NCI-H510A treated with DMSO at 0.1 percent for 48 hours (cell line): ENCODE measurements at regions not wholly inside any gene's neighbourhood (a gene's known extent, or its start where the extent isn't known, plus 50 kb on each side); places are given as distances from the start of the nearest gene placed in this dataset.

ENCODE experiments used
- DNase-seq: peaks from one replicate; lab custom pipeline; 2025; lab: John Stamatoyannopoulos, UW

DNA sequence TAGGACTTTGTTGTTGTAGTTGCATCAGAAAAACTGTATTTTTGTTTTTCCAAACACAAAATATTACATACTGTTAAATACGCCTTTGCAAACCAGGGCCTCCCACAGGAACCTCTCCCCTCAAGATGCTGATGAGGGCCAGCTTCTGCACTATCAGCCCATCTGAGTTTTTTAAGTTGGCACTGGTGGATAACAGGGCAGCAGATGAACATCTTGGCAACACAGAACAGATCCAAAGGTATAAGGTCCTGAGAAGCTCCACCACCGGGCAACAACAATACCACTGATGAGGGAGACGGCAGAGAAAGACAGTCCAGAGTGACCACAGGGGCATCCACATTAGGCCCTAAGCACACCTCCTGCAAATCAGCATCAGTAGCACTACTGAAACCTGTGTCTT is 177.7 kb downstream of the DLL1 start:
- no peak for DNase-seq

DNA sequence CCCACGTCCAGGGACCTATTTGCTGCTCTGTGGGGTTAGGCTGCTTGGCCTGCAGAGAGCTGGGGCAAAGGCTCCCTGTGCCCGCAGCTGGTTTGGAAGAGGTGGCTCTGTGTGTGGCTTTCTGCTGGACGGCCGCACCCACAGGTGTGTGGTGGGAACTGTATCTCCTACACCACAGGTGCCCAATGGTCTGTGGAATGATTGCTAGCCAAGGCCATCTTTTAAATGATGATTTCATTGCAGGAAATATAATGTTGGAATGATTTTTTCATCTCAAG is 178.4 kb downstream of the DLL1 start:
- DNase-seq = no peak

DNA sequence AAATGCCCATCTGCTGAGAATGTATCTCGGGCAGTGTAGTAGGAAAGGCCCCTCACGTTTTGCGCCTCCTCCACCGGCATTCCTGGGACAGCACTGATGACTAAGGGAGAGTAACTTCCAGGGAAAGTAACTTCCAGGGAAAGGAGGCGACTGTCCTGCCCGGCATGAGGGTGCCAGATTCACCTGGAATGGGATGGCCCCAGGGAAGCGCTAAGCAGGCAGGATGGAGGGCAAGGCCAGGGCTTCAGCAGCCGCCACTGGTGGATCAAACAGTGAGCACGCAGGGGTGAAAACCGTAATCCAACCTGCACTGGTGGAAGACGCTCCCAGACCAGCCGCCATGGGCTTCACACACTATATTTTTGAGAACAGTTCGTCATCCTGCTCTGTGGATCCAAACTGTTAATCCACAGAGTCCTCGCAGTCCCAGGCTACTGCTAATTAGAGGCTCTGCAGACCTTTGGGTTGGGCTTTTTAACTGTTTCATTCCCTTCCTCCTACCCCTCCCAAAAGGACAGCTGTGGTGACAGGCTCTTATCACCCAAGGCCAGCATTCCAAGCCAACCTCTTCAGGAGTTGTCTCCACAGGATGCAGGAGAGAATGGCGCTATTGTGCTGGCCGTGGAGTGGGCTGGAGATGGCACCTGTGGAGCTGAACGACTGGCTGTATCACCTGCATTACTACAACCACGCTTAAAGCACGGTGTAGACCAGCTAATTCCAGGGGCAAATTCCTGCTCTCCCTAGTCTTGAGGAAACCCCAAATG is 178.9 kb downstream of the DLL1 start:
- DNase-seq = no peak

DNA sequence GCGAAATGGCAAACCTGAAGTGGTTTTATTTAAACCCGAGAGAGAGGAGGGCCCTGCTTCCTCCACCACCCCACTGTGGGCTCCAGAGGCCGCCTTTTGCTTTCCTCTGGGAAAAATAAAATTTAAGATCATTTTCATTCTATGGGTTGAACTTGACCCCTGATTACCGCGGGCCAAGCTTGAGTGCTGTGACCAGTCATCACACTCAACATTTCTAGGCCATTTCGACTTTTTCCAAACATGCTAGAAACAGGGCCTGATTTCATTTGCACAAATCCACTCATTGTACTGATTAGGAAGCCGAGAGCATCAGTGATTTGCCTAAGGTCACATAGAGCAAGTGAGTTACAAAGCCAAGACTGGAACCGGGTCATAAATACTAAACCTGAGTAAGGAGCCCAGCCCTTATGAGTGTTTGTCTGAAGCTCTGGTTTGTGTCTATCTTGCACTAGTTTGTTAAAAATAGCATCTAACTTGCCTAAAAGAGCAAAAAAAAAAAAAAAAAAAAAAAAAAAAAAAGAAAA is 179.7 kb downstream of the DLL1 start:
- DNase-seq = no peak

DNA sequence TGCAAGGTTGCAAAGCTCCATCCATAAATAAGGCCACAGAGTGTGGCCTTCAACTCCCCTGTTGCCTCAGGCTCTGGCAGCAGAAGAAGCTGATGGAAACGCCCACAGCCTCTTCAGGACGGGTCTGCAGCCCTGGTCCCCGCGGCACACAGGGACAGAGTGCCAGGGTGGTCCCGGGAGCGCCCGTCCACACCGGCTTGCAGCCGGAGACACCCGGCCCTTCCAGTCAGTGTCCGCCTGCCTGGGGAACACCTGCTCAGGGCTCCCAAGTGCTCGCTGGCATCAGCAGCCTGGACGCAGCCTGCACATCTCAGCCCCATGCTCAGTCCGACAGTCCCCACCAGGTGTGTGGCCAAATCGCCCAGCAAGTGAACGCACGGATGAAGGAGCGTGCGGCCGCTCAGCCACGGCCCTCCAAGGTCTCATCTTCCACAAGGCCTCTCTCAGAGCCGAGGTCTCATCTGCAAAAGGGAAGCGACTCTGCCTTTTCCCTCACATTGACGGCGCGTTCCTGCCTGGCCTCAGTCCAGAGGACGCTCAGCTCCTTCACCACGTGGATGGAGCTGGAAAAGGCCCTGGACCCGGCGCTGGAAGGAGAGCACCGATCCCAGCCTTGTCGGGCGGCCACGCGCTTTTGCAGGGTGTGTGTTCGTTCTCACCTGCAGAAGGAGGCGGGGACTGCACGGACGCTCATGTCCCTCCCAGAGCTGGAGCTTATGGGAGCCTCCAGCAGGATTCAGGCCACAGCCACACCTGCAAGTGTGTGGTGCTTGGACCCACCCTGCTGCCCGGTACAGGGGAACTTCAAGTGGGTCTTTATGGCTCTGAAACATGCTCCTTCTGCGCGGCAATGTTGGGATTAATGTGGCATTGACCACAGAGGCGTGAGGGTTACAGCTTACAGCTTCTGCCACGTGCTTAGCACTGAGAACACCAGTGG is 180.4 kb downstream of the DLL1 start:
- no peak for DNase-seq

DNA sequence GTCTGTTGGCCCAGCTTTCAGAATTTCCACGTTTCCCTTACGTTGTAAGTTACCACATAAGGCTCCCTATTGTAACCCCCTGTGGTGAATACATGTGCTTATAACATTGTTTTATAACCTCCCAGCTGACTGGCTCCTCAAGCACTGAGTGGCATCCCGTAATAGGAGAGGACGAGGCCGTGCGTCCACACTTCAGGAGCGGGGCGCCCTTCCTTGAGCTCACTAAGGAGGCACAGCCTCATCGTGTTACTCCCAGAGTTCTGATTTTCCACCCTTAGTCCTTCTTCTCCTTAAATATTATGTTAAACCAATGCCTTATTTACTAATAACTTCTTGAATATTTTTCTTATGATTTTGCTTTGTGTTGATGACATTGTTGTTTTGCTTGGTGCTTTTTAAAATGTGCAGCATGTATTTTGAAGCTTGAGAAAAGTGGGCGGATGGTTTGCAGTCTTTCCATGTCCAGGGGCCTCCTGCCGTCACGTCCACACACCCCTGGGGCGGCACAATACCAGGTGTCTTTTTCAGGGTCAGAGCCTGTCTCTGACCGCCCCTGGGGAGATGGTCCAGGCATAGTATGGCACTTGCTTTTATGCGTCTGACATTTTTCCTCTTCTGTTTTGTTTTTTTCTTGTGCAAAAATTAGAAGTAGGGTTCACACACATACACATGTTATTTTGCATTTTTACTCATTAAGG is 181.8 kb downstream of the DLL1 start:
- DNase-seq = no peak

DNA sequence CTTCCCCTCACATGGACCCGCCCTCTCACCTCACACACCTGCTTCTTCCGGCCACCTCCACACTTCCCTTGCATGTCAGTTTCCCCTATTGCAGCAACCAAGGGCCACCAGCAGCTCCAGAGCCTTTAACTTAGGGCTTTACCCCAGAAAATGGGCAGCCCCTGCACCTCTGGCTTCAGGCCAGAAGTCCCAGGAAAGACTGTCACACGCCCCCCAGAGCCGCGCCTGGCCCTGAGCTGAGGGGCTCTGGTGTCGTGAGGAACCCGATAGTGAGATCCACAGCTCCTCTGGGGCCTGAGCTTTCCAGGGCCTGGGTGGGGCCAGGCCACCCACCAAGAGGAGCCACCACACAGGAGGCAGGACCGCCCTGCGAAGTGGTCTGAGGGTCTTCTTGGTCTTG is 182.4 kb downstream of the DLL1 start:
- DNase-seq = no peak

DNA sequence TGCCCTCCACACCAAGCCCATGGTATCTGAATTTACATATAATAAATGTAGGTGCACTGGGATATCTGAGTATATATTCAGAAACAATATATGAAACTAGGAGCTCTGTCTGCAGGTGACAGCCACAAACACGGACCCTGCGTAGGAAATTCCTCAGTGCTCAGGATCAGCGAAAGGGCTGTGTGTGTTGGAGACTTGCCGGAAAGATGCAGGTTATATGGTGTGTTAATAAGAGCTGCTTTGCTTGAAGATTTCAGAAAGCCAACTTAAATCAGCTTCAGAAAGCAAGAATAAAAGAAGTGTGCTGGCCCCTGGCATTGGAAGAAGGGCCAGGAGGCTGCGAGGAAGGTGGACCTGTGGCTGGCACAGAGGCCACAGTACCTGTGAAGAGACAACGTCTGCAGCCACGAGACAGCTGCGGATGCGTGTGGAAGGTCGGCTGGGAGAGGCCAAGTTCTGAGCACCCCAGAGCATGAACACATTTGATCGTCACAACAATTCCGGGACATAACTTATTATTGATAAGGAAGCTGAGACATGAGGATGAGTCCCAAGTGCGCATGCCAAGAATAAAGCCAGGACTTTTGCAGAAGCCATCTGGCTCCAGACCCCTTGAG is 183.2 kb downstream of the DLL1 start:
- DNase-seq = no peak

DNA sequence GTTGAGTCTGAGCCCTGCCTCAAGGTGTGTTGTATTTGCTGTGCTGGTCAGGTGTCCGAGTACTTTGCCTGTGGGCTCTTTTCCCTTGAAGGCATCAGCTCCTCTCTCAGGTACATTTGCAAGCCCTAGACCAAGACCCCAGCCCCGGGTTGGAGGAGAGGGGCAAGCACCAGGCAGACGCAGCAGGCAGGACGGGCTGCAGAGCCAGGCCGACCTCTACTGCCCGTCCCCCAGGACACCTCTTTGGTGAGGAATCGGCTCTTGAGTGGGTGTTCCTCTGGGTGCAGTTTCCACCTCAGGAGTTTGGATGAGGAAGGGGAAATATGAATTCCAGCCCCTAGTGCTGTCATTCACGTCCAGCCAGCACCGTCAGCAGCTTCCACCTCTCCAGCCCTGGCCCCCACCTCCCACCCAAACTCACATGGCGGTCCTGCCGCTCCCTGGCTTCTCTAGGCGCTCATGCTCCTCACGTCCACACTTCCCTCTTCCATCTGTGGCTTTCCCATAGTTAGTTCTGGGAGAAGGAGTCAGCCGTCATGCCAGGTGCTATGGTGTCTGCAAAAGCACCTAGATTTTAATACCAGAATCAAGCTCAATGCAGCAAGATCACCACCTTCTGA is 183.9 kb downstream of the DLL1 start:
- no peak for DNase-seq

DNA sequence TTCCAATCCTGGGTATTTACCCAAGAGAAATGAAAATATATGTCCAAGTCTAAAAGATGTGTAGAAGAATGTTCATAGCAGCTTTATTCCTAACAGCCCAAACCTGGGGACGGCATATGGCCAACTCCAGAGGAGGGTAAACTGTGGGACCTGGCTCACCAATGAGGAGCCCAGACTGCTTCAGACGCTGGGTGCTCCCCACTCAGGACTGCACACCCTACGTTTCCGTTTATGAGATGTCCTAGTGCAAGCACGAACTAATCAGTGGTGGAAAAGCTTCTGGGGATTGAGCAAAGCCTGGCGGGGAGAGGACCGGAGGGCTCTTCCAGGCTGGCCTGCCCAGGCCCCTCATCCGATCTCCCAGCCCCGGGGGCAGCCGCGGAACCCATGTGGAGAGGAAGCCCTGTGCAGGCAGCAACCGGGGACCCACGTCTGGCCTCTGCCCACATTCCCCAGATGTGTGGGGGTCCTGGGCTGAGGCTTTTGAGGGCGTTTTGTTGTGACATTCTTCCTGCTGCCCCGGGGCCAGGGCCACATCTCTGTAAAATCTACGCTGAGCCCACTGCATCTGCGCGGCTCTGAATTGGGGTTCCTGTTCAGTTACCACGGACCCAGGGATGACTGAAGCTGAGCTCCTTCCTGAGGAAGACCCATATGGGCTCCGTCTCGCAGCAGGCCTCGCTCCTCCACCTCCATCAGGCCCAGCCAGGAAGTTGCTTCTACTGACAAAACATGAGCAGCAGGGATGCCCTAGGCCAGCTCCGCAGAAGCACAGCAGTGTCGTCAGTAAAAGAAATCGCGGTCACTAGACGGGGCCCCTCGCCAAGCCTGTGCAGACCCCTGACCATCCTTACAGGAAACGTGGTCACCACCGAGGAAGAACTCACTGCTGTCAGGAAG is 188.0 kb downstream of the DLL1 start:
- no peak for DNase-seq

DNA sequence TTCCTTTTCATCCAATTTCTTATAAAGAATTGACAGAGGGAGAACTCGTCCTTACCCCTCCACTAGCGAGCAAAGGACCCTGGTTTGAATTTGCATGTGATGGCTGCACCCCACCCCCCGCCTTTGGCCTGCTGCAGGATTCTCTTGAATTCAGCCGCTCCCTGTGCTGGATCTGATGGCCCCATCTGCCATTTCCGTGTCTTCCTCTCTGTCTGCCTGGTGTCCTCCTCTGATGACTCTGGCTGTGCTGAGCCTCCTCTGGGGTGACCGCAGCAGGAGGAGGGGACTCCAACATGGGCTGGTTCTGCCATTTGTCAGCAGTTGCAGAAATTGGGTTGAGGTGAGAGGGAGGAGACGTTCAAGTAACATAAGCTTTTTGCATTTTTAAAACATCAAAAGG is 188.8 kb downstream of the DLL1 start:
- DNase-seq = no peak

DNA sequence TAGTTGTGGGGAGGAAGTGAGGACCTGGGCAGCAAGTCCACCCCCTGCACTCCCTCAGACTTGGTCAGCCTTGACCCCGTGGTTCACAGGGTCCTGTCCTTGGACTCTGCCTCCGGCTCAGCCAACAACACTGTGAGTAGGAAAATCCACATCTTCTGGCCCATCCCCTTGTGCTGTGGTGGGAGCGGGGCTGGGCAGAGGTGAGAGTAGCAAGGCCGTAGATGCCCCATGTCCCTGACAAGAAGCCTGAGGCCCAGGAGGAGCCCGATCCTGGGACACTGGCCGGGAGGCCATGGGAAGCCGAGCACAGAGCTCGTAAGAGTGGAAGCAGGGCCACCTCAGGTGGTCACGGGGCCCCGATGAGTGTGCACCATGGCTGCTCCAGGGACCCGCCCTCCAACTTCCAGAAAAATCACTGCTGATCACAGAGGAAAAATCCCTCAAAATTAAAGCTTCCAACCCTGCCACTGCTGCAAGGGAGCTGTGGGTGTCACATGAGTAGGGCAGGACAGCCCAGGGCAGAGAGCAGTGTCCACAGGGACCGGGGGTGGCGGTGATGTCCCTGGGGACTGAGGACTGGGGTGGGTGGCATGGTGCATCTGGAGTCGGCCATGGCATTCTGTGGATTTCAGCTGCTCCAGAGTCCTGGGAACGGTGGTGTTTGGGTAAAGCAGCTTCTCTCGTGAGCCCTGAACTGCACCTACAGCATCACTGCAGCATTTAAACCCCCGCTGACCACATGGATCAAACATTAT is 189.4 kb downstream of the DLL1 start:
- DNase-seq = no peak

DNA sequence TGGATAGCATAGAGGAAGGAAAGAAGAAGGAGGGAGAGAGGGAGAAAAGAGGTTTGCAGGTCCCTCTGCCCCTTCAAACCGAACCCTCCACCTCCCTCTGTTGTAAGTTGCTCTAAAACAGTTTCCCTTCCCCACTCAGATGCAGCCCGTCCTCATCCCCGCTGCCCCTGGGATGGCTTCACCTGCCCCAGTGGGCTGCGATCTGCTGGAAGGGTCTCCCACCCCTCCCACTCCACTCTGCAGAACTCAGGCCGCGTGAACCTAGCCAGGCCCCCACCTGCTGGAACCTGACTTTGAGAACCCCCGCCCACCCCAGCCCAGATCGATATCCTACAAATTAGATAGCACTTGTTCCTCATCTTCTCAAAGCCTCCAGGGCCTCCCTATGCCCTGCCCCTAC is 190.8 kb downstream of the DLL1 start:
- DNase-seq = no peak

DNA sequence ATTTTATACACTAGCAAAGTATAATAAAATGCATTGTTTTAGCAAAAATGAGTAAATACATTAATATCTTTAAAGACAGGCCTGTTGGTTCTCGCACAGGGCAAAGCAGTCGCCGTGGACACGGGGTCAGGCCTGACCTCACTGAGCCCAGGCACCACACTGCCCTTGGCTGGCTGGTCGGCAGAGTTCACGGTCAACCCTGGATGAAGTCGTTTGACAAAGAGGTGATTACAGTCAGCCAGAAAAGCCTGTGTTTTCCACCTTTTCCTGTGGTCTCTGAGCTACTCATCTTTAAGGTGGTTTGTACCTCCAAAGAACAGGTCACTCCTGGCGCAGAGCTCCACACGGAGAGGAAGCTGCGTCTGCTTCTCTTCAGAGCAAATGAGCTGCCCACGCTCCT is 191.5 kb downstream of the DLL1 start:
- no peak for DNase-seq

DNA sequence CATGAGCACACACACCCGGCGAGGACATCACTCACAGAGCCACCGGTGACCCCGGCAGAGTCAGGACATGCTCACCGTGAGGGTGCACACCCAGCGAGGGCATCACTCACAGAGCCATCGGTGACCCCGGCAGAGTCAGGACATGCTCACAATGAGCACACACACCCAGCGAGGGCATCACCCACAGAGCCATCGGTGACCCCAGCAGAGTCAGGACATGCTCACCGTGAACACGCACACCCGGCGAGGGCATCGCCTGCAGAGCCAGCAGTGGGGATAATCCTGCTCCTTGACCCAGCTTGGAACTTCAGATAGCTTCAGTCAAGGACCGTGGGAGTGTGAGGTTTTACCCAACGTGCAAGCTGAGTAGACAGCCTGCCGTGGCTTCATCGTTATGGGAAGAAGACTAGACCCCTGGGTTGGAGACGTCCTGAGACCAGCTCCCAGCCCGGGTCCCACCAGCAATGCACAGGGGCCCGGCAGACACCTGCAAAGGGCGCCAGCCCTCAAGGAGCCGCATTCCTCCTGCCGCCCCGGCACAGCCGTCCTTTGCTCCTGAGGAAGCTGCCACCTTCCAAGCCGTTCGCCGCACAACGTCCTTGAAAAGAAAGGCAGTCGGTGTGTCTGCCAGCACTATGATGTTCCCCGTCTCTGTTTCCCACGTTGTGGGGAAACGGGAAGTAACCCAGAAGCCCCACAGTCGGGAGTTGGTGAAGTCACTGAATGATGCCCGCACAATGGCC is 192.3 kb downstream of the DLL1 start:
- DNase-seq = no peak

DNA sequence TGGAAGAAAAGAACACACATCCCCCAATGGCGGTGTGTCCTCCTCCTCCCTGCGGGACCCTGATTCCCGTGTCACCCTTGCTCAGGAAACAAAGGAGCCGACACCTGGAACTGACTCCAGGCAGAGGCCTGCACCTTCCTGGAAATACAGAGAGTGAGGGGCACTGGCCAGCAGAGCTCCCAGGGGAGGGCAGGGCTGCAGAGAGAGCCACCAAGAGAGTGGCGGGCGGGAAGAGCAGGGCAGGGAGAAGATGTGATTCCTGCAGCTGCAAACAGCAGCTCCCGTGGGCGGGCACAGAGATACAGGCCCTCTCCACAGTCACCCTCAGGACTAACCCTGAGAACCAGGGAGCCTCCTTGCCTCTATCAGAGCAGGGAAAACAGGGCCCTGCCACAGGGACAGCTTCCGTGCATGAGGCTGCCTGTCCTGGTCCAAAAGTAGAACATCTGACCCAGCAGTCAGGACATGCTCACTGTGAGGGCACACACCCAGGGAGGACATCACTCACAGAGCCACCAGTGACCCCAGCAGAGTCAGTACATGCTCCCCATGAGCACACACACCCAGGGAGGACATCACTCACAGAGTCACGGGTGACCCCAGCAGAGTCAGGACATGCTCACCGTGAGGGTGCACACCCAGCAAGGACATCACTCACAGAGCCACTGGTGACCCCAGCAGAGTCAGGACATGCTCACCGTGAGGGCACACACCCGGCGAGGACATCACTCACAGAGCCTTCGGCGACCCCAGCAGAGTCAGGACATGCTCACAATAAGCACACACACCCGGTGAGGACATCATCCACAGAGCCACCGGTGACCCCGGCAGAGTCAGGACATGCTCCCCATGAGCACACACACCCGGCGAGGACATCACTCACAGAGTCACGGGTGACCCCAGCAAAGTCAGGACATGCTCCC is 193.1 kb downstream of the DLL1 start:
- no peak for DNase-seq

DNA sequence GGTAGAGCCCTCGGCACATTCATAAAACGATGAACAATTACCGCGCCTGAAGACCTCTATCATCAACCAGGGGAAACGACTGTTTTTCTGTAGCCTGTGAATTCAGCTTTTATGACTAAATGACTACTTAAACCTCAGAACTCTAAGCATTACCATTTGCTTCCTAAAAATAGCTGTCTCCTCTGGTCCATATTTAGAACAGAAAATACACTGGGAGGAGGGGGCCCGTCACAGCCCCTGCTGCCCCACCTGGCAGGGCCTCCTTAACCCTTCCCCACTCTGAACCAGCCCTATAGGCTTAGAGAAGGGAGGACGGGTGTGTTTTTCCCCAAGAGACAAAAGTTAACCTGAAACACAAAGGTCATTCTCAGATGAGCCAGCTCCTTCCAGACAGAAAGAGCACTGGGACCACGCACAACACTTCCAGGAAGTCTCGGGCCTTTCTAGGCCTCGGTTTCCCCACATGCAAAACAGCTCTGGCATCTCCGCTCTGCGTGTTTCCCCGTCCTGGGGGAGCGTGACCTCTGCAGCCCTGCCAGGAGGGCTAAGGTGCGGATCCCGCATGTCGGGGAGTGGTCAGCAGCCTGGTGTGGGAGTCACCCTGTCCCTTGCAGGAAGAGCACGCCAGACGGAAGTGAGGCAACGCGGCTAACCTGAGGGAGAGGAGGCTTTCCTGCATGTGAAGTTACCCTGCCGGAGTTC is 193.9 kb downstream of the DLL1 start:
- no peak for DNase-seq
